ENCODE measurements at regions not wholly inside any gene's neighbourhood (a gene's known extent, or its start where the extent isn't known, plus 50 kb on each side); places are given as distances from the start of the nearest gene placed in this dataset.
A peak's percentile ranks its signal among the peaks of the same experiment; 100 is the strongest.

- Histone ChIP-seq H3K9me3 (replicated peaks) (no peaks in the 10 kb centered on the region), H3K27ac (replicated peaks) (peak overlapping the region; percentile 78), H3K4me1 (peaks cover 58% of the 10 kb centered on the region), H3K27me3 (ENCODE audit: low read depth) (no peaks in the 10 kb centered on the region), H3K4me3 (no peak overlapping the region), H3K36me3 (no peaks in the 10 kb centered on the region)
- intact Hi-C loops (cut with micrococcal nuclease) = no loop called here
- TF ChIP-seq, protein P1, sequence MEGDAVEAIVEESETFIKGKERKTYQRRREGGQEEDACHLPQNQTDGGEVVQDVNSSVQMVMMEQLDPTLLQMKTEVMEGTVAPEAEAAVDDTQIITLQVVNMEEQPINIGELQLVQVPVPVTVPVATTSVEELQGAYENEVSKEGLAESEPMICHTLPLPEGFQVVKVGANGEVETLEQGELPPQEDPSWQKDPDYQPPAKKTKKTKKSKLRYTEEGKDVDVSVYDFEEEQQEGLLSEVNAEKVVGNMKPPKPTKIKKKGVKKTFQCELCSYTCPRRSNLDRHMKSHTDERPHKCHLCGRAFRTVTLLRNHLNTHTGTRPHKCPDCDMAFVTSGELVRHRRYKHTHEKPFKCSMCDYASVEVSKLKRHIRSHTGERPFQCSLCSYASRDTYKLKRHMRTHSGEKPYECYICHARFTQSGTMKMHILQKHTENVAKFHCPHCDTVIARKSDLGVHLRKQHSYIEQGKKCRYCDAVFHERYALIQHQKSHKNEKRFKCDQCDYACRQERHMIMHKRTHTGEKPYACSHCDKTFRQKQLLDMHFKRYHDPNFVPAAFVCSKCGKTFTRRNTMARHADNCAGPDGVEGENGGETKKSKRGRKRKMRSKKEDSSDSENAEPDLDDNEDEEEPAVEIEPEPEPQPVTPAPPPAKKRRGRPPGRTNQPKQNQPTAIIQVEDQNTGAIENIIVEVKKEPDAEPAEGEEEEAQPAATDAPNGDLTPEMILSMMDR (IDR thresholded peaks at IDR 0.05; ENCODE audit: borderline replicate concordance) = no peak
- no peak for DNase-seq
Measured at GRCh38 chr1:83509301-83509781, 489.6 kb downstream of the TTLL7 start.

DNA sequence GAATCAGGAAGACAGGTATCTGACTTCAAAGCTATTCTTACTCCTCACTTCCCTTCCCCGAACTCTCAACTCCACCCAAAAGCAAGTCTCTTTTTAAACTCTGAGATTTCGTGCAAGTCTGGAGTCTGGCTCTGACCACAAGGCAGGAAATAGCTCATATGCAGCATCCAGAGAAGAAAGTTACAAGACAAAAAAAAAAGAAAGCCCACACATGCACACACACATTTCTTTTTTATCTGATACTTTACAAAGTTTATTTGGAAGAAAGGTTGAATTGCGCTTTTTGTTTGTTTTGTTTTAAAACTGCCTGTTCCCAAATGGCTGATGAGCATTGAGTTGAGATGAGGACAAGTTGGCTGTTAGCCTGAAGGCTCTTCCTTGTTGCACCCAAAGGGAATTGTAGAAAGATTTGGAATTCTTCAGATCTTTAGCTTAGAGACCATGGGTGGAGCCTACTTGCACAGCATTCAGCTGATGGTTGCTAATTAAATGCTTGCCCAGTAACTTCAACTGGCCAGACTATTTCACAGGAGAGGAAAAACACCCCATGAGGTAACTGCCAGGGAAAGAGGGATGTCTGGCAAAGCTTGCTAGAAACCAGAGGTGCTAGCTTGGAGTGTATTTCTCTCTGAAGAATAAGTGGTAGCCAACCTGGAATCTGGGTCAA is 490.3 kb downstream of the TTLL7 start:
- Histone ChIP-seq H3K9me3 (replicated peaks) (no peaks in the 10 kb centered on the region), H3K4me3 (no peak overlapping the region), H3K27ac (replicated peaks) (peak overlapping the region; percentile 78), H3K27me3 (ENCODE audit: low read depth) (no peaks in the 10 kb centered on the region), H3K36me3 (no peaks in the 10 kb centered on the region), H3K4me1 (peaks cover 58% of the 10 kb centered on the region)
- intact Hi-C loops (cut with micrococcal nuclease) = no loop called here
- no peak for DNase-seq
- TF ChIP-seq, protein P1 (IDR thresholded peaks at IDR 0.05; ENCODE audit: borderline replicate concordance) = no peak

DNA sequence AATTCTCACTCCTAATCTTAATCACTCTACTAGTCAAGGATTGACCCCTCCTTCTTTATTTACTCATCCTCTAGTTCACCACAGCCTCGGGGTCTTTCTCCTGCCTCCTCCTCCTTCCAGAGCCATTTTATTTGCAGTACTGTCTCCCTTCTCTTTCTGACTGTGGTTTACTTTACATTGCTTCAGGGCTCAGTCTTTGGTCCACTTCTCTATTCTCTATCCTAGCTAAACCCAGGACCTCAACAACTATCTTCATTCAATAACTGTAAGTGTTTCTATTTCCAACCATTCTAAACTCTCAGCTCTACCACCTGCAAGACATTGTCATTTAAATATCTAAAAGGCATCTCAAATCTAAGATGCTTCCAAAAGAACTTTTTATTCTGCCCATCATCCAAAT is 493.8 kb downstream of the TTLL7 start:
- H3K36me3 ChIP-seq = no peaks in the 10 kb centered on the region
- peaks cover 50% of the 10 kb centered on the region for H3K4me1 ChIP-seq
- no peak overlapping the region for H3K27ac ChIP-seq (replicated peaks)
- no peaks in the 10 kb centered on the region for H3K27me3 ChIP-seq (ENCODE audit: low read depth)
- H3K4me3 ChIP-seq = no peak overlapping the region
- no peaks in the 10 kb centered on the region for H3K9me3 ChIP-seq (replicated peaks)
- no peak for DNase-seq
- TF ChIP-seq, protein P1 (IDR thresholded peaks at IDR 0.05; ENCODE audit: borderline replicate concordance) = no peak
- intact Hi-C loops (cut with micrococcal nuclease) = no loop called here

DNA sequence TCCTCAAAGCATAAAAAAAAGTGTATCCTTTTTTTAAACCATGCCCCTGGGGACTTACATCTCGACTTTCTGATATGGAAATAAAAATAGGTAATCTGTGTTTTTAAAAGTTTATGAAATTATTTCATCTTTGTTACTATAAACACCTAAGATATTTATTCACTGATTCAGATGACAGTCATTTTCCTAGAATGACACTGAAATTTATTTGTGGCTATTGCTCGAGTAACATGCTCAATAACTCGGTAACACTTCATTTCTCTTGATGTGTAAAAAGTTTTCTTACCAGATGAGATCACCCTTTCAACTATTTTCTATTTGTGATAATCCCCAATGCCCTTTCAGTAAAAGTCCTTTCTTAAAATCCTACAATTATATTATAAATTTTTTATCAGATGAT is 495.8 kb downstream of the TTLL7 start:
- no peaks in the 10 kb centered on the region for H3K36me3 ChIP-seq
- no peaks in the 10 kb centered on the region for H3K9me3 ChIP-seq (replicated peaks)
- TF ChIP-seq, protein P1 (IDR thresholded peaks at IDR 0.05; ENCODE audit: borderline replicate concordance) = no peak
- no peak overlapping the region for H3K4me3 ChIP-seq
- no peak for DNase-seq
- peaks cover 30% of the 10 kb centered on the region for H3K4me1 ChIP-seq
- intact Hi-C loops (cut with micrococcal nuclease) = no loop called here
- no peaks in the 10 kb centered on the region for H3K27me3 ChIP-seq (ENCODE audit: low read depth)
- peak overlapping the region; percentile 13 for H3K27ac ChIP-seq (replicated peaks)

- no peaks in the 10 kb centered on the region for H3K27me3 ChIP-seq (ENCODE audit: low read depth)
- no peak overlapping the region for H3K4me3 ChIP-seq
- TF ChIP-seq, protein P1 (IDR thresholded peaks at IDR 0.05; ENCODE audit: borderline replicate concordance) = no peak
- no peak for DNase-seq
- no peak overlapping the region for H3K27ac ChIP-seq (replicated peaks)
- H3K9me3 ChIP-seq (replicated peaks) = no peaks in the 10 kb centered on the region
- intact Hi-C loops (cut with micrococcal nuclease) = no loop called here
- H3K36me3 ChIP-seq = no peaks in the 10 kb centered on the region
- H3K4me1 ChIP-seq = peaks cover 24% of the 10 kb centered on the region
Measured at GRCh38 chr1:83500987-83501591, 497.8 kb downstream of the TTLL7 start.

Measured in left ventricle myocardium inferior (tissue), 1 donor.